Endothelial cell of umbilical vein (primary cell): ENCODE measurements at regions not wholly inside any gene's neighbourhood (a gene's known extent, or its start where the extent isn't known, plus 50 kb on each side); places are given as distances from the start of the nearest gene placed in this dataset.

ENCODE experiments used
- BruUV-seq: library from RNA; stranded (reverse); fragments of 400-500 nt; replicated peaks from 2 replicates; lab custom pipeline; 2021; lab: Mats Ljungman, UMichigan
- CTCF ChIA-PET: fragments of 300-600, 350-600 bp; sonication (Branson Sonifier 250); formaldehyde crosslinking; loops from one replicate; lab custom pipeline; 2021; ENCODE audit warnings: antibody characterized with exemption, inconsistent platforms; lab: Charles Lee
- POLR2A ChIA-PET: fragments of 300-600, 350-600 bp; sonication (Branson Sonifier 250); formaldehyde crosslinking; loops from one replicate; lab custom pipeline; 2021; ENCODE audit warnings: antibody characterized with exemption, inconsistent platforms; lab: Charles Lee
- DNase-seq: peaks from one replicate; pipeline ENCODE4 v3.0.0-alpha.2; 2011; ENCODE audit warnings: low read depth, low spot score
- FAIRE-seq: peaks from 2 replicates; lab custom pipeline; 2011; peaks lifted over from hg19 to GRCh38; lab: Jason Lieb, UNC
- H2AFZ ChIP-seq: 2 replicates; pipeline ENCODE4 v1.6.0; 2012; ENCODE audit warnings: low read depth, low read length, control low read depth, inconsistent platforms
- H3K27ac ChIP-seq: 2 replicates; pipeline ENCODE4 v1.5.1; 2011; ENCODE audit warnings: low read depth, mild to moderate bottlenecking, control low read depth, low read length, moderate library complexity; ENCODE audit not compliant: insufficient read depth
- H3K27me3 ChIP-seq, 2 experiments: 2 replicates each; pipeline versions ENCODE4 v1.6.0 to v1.6.1; 2011; ENCODE audit warnings: low read length in 2 of 2, mixed read lengths in 1 of 2; ENCODE audit not compliant: control insufficient read depth in 2 of 2, insufficient read depth in 2 of 2
- H3K36me3 ChIP-seq, 2 experiments: 2 replicates in 1 of 2; 3 replicates in 1 of 2; pipeline ENCODE4 v1.5.1; 2011; ENCODE audit warnings: low read length in 2 of 2, mild to moderate bottlenecking in 1 of 2, moderate library complexity in 1 of 2; ENCODE audit not compliant: control insufficient read depth in 2 of 2, insufficient read depth in 2 of 2; ENCODE audit errors: extremely low read depth in 1 of 2
- H3K4me1 ChIP-seq: 3 replicates; pipeline ENCODE4 v1.5.1; 2011; ENCODE audit warnings: mild to moderate bottlenecking, low read length; ENCODE audit not compliant: control insufficient read depth, insufficient read depth; ENCODE audit errors: extremely low read depth
- H3K4me2 ChIP-seq: 2 replicates; pipeline ENCODE4 v1.6.1; 2011; ENCODE audit warnings: low read length, control low read depth, mixed read lengths; ENCODE audit not compliant: insufficient read depth
- H3K4me3 ChIP-seq, 3 experiments: fragments of 200-600 bp in 1 of 3; sonication (generic), shearing (Covaris generic) in 1 of 3; replicated peaks in 1 of 3; 2 replicates each; pipeline ENCODE4 v1.5.1; 2011 to 2016; ENCODE audit warnings: control low read depth in 3 of 3, low read length in 3 of 3, mild to moderate bottlenecking in 2 of 3, inconsistent platforms in 1 of 3, low read depth in 1 of 3, moderate library complexity in 1 of 3; ENCODE audit not compliant: insufficient read depth in 1 of 3
- H3K79me2 ChIP-seq: 2 replicates; pipeline ENCODE4 v1.6.0; 2012; ENCODE audit warnings: low read length, inconsistent platforms; ENCODE audit not compliant: control insufficient read depth, insufficient read depth
- H3K9ac ChIP-seq: replicated peaks from 2 replicates; pipeline ENCODE3; 2011; ENCODE audit warnings: low read length, control low read depth; ENCODE audit not compliant: insufficient read depth; ENCODE audit errors: extremely low read depth
- H3K9me1 ChIP-seq: replicated peaks from 3 replicates; pipeline ENCODE4 v1.6.0; 2011; ENCODE audit warnings: mild to moderate bottlenecking, low read length; ENCODE audit not compliant: control insufficient read depth, insufficient read depth; ENCODE audit errors: extremely low read depth
- H3K9me3 ChIP-seq: replicated peaks from 2 replicates; pipeline ENCODE4 v1.5.1; 2012; ENCODE audit warnings: low read length, inconsistent platforms; ENCODE audit not compliant: control insufficient read depth, insufficient read depth
- H4K20me1 ChIP-seq: replicated peaks from 2 replicates; pipeline ENCODE3; 2011; ENCODE audit warnings: mild to moderate bottlenecking, low read length; ENCODE audit not compliant: control insufficient read depth, insufficient read depth; ENCODE audit errors: extremely low read depth
- EZH2 ChIP-seq: IDR thresholded peaks from 2 replicates; pipeline ENCODE4 v1.6.1; 2012; ENCODE audit warnings: borderline replicate concordance, low read depth, mild to moderate bottlenecking, moderate library complexity, low read length, inconsistent platforms; ENCODE audit not compliant: severe bottlenecking
- FOS ChIP-seq: IDR thresholded peaks from 2 replicates; pipeline ENCODE4 v1.6.1; 2011; ENCODE audit warnings: mild to moderate bottlenecking, low read length, moderate library complexity, borderline replicate concordance; ENCODE audit not compliant: insufficient read depth
- GATA2 ChIP-seq: IDR thresholded peaks from 2 replicates; pipeline ENCODE4 v1.7.0; 2011; ENCODE audit warnings: low read depth, mild to moderate bottlenecking, moderate library complexity, mixed read lengths, low read length; ENCODE audit not compliant: insufficient read length, insufficient read depth
- JUN ChIP-seq: IDR thresholded peaks from 2 replicates; pipeline ENCODE4 v1.6.1; 2011; ENCODE audit warnings: borderline replicate concordance, low read depth; ENCODE audit not compliant: insufficient read length, insufficient read depth
- MAX ChIP-seq: IDR thresholded peaks from 2 replicates; pipeline ENCODE4 v1.6.1; 2011; ENCODE audit not compliant: insufficient read depth, insufficient read length
- MYC ChIP-seq: IDR thresholded peaks from one replicate; pipeline ENCODE4 v1.6.1; 2011; ENCODE audit warnings: mild to moderate bottlenecking, low read depth, low read length
- POLR2A ChIP-seq: IDR thresholded peaks from 2 replicates; pipeline ENCODE4 v1.6.1; 2012; ENCODE audit warnings: low read depth, mild to moderate bottlenecking, control low read depth, low read length
- POLR2AphosphoS5 ChIP-seq: IDR thresholded peaks from 2 replicates; pipeline ENCODE4 v1.6.1; 2012; ENCODE audit warnings: low read depth, mild to moderate bottlenecking, control low read depth, low read length, moderate library complexity; ENCODE audit not compliant: insufficient read depth
- dilution Hi-C: fragments of 300-500 bp; cut with MboI; formaldehyde crosslinking; loops from one replicate; pipeline ENCODE4 v1.15.0; 2019; ENCODE audit warnings: low sequenced_read_pairs; ENCODE audit not compliant: extremely low pct_ligation_motif_present
- intact Hi-C: fragments of 100-400 bp; cut with micrococcal nuclease; formaldehyde crosslinking; loops from one replicate; pipeline ENCODE4 v1.10.0; 2022
- TF ChIP-seq, protein P1 (sequence below), 2 donors: IDR thresholded peaks; 1 replicate in 1 of 2; 2 replicates in 1 of 2; pipeline ENCODE4 v1.5.1; 2011; ENCODE audit warnings: low read length in 2 of 2, mild to moderate bottlenecking in 2 of 2, moderate library complexity in 2 of 2, control low read depth in 1 of 2, inconsistent platforms in 1 of 2, low read depth in 1 of 2; ENCODE audit not compliant: insufficient read depth in 1 of 2; ENCODE audit errors: extremely low read depth in 1 of 2

DNA sequence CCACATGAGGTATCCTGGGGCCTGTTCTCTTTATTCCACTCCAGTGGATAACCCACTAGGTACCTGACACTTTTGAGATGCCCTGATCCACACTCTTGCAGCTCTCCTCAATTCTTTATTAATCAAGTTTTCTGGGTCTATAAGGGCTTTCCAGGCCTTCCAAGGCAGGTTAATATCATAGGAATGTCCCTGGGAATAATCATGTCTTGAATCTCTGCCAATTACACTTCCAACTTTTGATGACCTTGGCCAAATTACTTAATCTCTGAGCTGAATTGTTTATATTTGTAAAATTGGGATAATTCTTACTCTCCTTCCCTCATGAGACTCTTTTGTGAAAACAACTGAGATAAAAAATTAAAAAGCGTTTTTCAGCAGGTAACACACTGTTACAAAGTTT, 881.7 kb downstream of the MCTP2 start:
- peak; percentile 22 for DNase-seq

More for the DNA sequence above, 881.7 kb downstream of the MCTP2 start:
- no peak for FAIRE-seq
- Histone ChIP-seq H3K27ac (no peak overlapping the region), H3K79me2 (no peaks in the 10 kb centered on the region), H4K20me1 (no peaks in the 10 kb centered on the region), H3K9ac (no peak overlapping the region), H2AFZ (no peak overlapping the region), H3K9me3 (no peaks in the 10 kb centered on the region), H3K9me1 (no peaks in the 10 kb centered on the region), H3K27me3 (no peaks in the 10 kb centered on the region), H3K4me2 (no peak overlapping the region), H3K4me1 (no peaks in the 10 kb centered on the region), H3K36me3 (no peaks in the 10 kb centered on the region), H3K4me3 (no peak overlapping the region)
- ChIA-PET CTCF (interaction anchor here (0.8 kb wide), 2 partner anchors 13 to 55 kb away, joined by 3 read pairs; no protein-coding TSS in a partner anchor), POLR2A (no interaction called here)
- intact Hi-C loops = no loop called here
- BruUV-seq = no TSS peak
- TF ChIP-seq POLR2AphosphoS5 (no peak), JUN (no peak), MAX (no peak), GATA2 (no peak), FOS (no peak), EZH2 (no peak), MYC (no peak), POLR2A (no peak)
- TF ChIP-seq, protein P1, sequence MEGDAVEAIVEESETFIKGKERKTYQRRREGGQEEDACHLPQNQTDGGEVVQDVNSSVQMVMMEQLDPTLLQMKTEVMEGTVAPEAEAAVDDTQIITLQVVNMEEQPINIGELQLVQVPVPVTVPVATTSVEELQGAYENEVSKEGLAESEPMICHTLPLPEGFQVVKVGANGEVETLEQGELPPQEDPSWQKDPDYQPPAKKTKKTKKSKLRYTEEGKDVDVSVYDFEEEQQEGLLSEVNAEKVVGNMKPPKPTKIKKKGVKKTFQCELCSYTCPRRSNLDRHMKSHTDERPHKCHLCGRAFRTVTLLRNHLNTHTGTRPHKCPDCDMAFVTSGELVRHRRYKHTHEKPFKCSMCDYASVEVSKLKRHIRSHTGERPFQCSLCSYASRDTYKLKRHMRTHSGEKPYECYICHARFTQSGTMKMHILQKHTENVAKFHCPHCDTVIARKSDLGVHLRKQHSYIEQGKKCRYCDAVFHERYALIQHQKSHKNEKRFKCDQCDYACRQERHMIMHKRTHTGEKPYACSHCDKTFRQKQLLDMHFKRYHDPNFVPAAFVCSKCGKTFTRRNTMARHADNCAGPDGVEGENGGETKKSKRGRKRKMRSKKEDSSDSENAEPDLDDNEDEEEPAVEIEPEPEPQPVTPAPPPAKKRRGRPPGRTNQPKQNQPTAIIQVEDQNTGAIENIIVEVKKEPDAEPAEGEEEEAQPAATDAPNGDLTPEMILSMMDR (IDR thresholded peaks at IDR 0.05; ENCODE audit: extremely low read depth in 1 of 2, insufficient read depth in 1 of 2, low read depth in 1 of 2, low read length in 2 of 2) = no peak
- dilution Hi-C loops = no loop called here
